ENCODE measurements at regions not wholly inside any gene's neighbourhood (a gene's known extent, or its start where the extent isn't known, plus 50 kb on each side); places are given as distances from the start of the nearest gene placed in this dataset.
"Not testable (repeated sequence)": the region's sequence is repeated elsewhere in the genome, so short reads cannot be mapped to it uniquely, and the experiment has no call there.

DNA sequence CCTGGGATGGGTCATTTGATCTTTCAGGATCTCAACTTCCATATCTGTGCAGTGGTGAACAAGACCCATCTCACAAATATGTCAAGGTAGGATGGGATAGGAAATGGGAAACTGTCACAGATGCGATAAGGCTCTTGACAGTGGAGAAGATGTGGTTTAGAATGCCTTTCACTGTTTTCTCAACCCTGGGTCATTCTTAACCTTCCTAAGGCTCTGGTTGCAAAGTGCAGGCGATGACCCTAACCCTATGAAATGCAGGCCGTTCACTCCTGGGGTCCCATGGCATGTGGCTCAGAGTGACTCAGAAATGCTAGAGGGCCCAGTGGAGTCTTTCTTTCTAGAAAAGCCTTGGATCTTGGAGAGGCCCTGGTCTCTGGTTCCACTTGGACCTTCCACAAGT is 61.7 kb downstream of the FOXA2 start:
- no peaks in the 10 kb centered on the region for H3K4me1 ChIP-seq (ENCODE audit: insufficient read depth, low read length)
- H3K27ac ChIP-seq (ENCODE audit: low read depth, low read length) = no peak overlapping the region
- peaks cover 0 to 2% (median 0%) of the 10 kb centered on the region in 3 donors for H3K36me3 Mint-ChIP-seq
- H3K4me3 Mint-ChIP-seq = no peak overlapping the region
- ChIA-PET POLR2A (no interaction called here), CTCF (no interaction called here)
- no peaks in the 10 kb centered on the region for H3K4me1 Mint-ChIP-seq
- no peak overlapping the region for H3K27ac Mint-ChIP-seq
- H3K36me3 ChIP-seq (ENCODE audit: insufficient read depth, low read length) = no peaks in the 10 kb centered on the region
- peaks cover 0 to 14% (median 5%) of the 10 kb centered on the region in 5 donors for H3K9me3 Mint-ChIP-seq
- H3K9me3 ChIP-seq (ENCODE audit: low read length) = no peaks in the 10 kb centered on the region
- H3K4me3 ChIP-seq (ENCODE audit: low read length) = no peak overlapping the region
- DNase-seq = no peak
- no peaks in the 10 kb centered on the region for H3K27me3 ChIP-seq (ENCODE audit: insufficient read depth, low read length, poor library complexity, severe bottlenecking)
- peaks cover 0 to 2% of the 10 kb centered on the region in 2 donors for H3K27me3 Mint-ChIP-seq

DNA sequence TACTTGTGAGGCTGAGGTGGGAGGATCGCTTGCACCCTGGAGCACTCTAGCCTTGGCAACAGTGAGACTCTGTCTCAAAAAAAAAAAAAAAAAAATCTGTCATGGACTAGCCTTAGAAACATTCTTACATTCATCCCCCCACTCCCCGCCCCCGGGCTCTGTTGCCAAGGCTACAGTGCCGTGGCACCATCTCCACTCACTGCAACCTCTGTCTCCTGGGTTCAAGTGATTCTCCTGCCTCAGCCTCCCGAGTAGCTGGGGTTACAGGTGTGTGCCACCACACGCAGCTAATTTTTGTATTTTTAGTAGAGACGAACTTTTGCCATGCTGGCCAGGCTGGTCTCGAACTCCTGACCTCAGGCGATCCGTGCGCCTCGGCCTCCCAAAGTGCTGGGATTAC is 62.4 kb downstream of the FOXA2 start:
- H3K4me1 ChIP-seq (ENCODE audit: insufficient read depth, low read length); POLR2A ChIA-PET; H3K4me3 ChIP-seq (ENCODE audit: low read length); DNase-seq; H3K27me3 ChIP-seq (ENCODE audit: insufficient read depth, low read length, poor library complexity, severe bottlenecking); CTCF ChIA-PET; H3K27me3 Mint-ChIP-seq; H3K36me3 ChIP-seq (ENCODE audit: insufficient read depth, low read length); H3K9me3 ChIP-seq (ENCODE audit: low read length); H3K4me1 Mint-ChIP-seq; H3K36me3 Mint-ChIP-seq; H3K27ac ChIP-seq (ENCODE audit: low read depth, low read length); H3K4me3 Mint-ChIP-seq; H3K27ac Mint-ChIP-seq: not testable (repeated sequence)
- peaks cover 0 to 14% (median 5%) of the 10 kb centered on the region in 5 donors for H3K9me3 Mint-ChIP-seq

DNA sequence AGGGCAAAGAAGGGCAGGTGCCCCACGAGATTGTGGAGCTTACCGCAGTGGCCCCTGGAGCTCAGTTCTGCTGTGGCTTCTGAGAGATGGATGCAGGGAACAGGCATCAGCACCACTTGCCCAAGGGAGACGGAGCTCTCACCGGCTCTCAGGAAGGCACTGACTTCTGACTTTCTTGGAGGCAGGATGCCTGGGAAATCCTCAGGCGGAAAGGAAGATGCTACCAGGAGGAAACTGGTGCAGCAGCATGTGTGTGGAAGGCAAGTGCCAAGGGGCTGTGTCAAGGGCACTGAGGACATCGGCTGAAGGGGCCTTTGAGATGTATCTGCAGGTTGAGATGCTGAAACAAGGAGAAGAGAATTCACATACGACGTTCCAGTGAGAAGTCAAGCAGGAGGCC is 64.0 kb downstream of the FOXA2 start:
- Histone ChIP-seq H3K4me3 (ENCODE audit: low read length) (no peak overlapping the region), H3K4me1 (ENCODE audit: insufficient read depth, low read length) (no peaks in the 10 kb centered on the region), H3K36me3 (ENCODE audit: insufficient read depth, low read length) (no peaks in the 10 kb centered on the region), H3K27me3 (ENCODE audit: insufficient read depth, low read length, poor library complexity, severe bottlenecking) (no peaks in the 10 kb centered on the region), H3K9me3 (ENCODE audit: low read length) (no peaks in the 10 kb centered on the region), H3K27ac (ENCODE audit: low read depth, low read length) (no peak overlapping the region)
- Mint-ChIP-seq H3K9me3 (peaks cover 0 to 14% (median 5%) of the 10 kb centered on the region in 5 donors), H3K36me3 (peaks cover 0 to 2% (median 0%) of the 10 kb centered on the region in 3 donors), H3K4me1 (no peaks in the 10 kb centered on the region), H3K4me3 (no peak overlapping the region), H3K27me3 (no peaks in the 10 kb centered on the region), H3K27ac (no peak overlapping the region)
- ChIA-PET POLR2A (no interaction called here), CTCF (no interaction called here)
- no peak for DNase-seq

DNA sequence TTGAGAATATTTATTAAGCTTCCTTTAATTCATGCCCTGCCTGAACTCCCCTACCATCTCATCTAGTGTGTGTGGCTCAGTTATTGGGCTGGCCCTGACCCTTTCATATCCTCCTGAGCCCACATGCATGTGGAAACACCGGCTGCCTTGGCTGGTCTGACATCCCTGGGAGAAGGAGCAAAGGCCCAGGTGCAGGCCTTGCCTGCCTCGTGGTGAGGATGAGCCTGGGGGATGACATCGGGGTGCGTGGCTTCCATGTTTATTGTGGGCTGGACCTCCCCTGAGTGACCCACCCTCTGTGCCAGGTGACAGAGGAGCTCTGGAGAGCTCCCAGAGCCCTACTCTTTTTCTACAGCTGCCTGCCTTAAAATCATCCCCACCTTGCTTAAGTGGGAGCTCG is 69.1 kb downstream of the FOXA2 start:
- H3K4me1 ChIP-seq (ENCODE audit: insufficient read depth, low read length) = no peaks in the 10 kb centered on the region
- no peaks in the 10 kb centered on the region for H3K27me3 ChIP-seq (ENCODE audit: insufficient read depth, low read length, poor library complexity, severe bottlenecking)
- Mint-ChIP-seq H3K36me3 (peaks cover 0 to 2% (median 0%) of the 10 kb centered on the region in 3 donors), H3K9me3 (peaks cover 4 to 14% (median 7%) of the 10 kb centered on the region in 5 donors), H3K27ac (no peak overlapping the region), H3K27me3 (no peaks in the 10 kb centered on the region), H3K4me3 (no peak overlapping the region), H3K4me1 (no peaks in the 10 kb centered on the region)
- ChIA-PET CTCF (no interaction called here), POLR2A (no interaction called here)
- no peaks in the 10 kb centered on the region for H3K36me3 ChIP-seq (ENCODE audit: insufficient read depth, low read length)
- no peak overlapping the region for H3K4me3 ChIP-seq (ENCODE audit: low read length)
- H3K27ac ChIP-seq (ENCODE audit: low read depth, low read length) = no peak overlapping the region
- no peaks in the 10 kb centered on the region for H3K9me3 ChIP-seq (ENCODE audit: low read length)
- no peak for DNase-seq

DNA sequence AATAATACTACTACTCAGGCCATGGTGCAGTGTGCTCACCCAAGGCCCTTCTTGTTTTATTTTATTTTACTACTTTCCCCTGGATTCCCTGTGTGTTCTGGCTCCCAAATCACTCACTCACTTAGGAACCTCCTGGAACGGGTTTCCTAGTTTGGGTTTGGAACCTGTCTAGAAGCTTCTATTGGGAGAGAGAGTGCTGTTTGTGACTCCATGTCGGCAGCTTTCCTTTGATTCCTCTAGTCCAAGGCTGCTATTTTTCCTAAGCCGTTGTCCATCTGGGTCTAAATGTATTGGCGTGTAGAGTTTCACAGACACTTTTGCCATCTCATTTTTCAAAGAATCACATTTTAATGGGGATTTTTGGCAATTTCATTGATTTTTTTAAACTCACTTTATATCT is 70.8 kb downstream of the FOXA2 start:
- ChIA-PET POLR2A (no interaction called here), CTCF (no interaction called here)
- Histone ChIP-seq H3K27me3 (ENCODE audit: insufficient read depth, low read length, poor library complexity, severe bottlenecking) (no peaks in the 10 kb centered on the region), H3K4me1 (ENCODE audit: insufficient read depth, low read length) (no peaks in the 10 kb centered on the region), H3K4me3 (ENCODE audit: low read length) (no peak overlapping the region), H3K27ac (ENCODE audit: low read depth, low read length) (no peak overlapping the region), H3K36me3 (ENCODE audit: insufficient read depth, low read length) (no peaks in the 10 kb centered on the region), H3K9me3 (ENCODE audit: low read length) (no peaks in the 10 kb centered on the region)
- Mint-ChIP-seq H3K27ac (no peak overlapping the region), H3K4me1 (no peaks in the 10 kb centered on the region), H3K4me3 (no peak overlapping the region), H3K36me3 (no peaks in the 10 kb centered on the region), H3K9me3 (peaks cover 5 to 16% (median 6%) of the 10 kb centered on the region in 5 donors), H3K27me3 (peaks cover 0 to 1% of the 10 kb centered on the region in 2 donors)
- no peak for DNase-seq

DNA sequence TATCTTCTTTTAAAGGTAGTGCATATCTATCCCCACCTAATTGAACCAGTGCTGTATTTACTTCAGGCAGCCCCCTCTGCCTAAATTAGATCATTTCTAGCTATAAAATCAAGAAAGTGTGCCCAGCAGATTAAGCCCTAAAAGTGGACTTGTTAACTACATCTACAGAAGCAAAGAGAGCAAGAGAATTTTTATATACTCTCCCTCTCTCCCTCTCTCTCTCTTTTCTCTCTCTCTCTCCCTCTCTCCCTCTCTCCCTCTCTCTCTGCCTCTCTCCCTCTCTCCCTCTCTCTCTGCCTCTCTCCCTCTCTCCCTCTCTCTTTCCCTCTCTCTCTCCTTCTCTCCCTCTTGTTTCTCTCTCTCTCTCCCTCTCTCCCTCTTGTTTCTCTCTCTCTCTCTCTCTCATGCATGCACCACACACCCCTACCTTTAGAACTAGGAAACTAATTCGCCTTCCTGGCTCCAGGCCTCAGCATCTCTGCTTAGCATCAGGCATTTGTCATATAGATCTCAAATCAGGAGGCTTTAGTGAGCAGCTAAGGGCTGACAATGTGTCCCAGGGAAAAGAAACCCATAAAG is 71.4 kb downstream of the FOXA2 start:
- Mint-ChIP-seq H3K27me3 (peaks cover 0 to 1% of the 10 kb centered on the region in 2 donors), H3K36me3 (no peaks in the 10 kb centered on the region), H3K9me3 (peaks cover 4 to 12% (median 6%) of the 10 kb centered on the region in 5 donors), H3K4me3 (no peak overlapping the region), H3K27ac (no peak overlapping the region), H3K4me1 (no peaks in the 10 kb centered on the region)
- no peaks in the 10 kb centered on the region for H3K9me3 ChIP-seq (ENCODE audit: low read length)
- H3K4me3 ChIP-seq (ENCODE audit: low read length) = no peak overlapping the region
- no peaks in the 10 kb centered on the region for H3K27me3 ChIP-seq (ENCODE audit: insufficient read depth, low read length, poor library complexity, severe bottlenecking)
- no peak overlapping the region for H3K27ac ChIP-seq (ENCODE audit: low read depth, low read length)
- H3K4me1 ChIP-seq (ENCODE audit: insufficient read depth, low read length) = no peaks in the 10 kb centered on the region
- H3K36me3 ChIP-seq (ENCODE audit: insufficient read depth, low read length) = no peaks in the 10 kb centered on the region
- no peak for DNase-seq
- ChIA-PET POLR2A (no interaction called here), CTCF (no interaction called here)

DNA sequence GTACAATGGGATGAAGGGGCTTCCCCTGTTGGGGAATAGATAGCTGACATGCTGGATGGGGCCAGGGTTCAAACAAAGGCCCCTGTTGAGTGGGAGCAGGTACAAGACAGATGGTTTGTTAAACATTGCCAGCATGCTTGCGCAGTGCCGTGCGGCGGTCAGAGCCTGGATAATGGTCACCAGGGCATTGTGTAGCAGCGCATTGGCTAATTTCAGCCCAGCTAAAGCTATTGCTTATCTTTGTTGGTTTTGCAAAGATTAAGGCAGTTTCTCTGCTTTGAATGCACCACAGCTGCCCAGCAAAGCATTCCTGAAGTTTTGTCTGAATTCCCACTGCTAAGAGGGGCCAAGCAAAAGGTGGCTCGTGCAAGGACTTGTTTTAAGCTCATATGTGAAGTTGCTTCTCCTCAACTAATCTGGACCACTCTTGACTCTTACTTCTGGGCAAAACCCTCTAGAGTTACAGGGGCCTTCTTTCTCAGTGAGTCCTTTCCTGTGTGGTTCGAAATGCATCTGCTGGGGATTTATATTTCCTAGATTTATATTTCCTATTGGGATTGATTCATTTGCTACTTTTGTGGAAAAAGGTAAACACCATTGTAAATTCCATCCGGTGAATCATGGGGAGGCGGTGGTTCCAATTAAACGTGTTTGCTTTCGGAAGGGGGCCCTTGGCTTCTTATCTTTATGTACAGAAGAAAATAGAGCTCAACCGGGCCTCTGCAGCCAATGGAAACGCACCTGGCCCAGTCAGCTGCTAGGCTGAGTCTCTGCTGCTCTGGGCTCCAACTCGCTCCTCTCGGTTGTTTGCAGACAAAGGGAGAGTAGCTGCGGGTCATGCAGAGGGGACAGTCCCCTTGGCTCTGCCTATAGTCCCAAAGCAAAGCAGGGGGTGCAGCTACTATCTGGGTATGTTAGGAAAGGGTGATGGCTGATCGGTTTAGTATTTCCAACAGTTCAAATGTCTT is 72.1 kb downstream of the FOXA2 start:
- ChIA-PET POLR2A (no interaction called here), CTCF (no interaction called here)
- Histone ChIP-seq H3K36me3 (ENCODE audit: insufficient read depth, low read length) (no peaks in the 10 kb centered on the region), H3K4me1 (ENCODE audit: insufficient read depth, low read length) (no peaks in the 10 kb centered on the region), H3K9me3 (ENCODE audit: low read length) (no peaks in the 10 kb centered on the region), H3K27me3 (ENCODE audit: insufficient read depth, low read length, poor library complexity, severe bottlenecking) (no peaks in the 10 kb centered on the region), H3K4me3 (ENCODE audit: low read length) (no peak overlapping the region), H3K27ac (ENCODE audit: low read depth, low read length) (no peak overlapping the region)
- Mint-ChIP-seq H3K27me3 (peaks cover 0 to 1% of the 10 kb centered on the region in 2 donors), H3K4me1 (no peaks in the 10 kb centered on the region), H3K9me3 (peaks cover 4 to 12% (median 6%) of the 10 kb centered on the region in 5 donors), H3K27ac (no peak overlapping the region), H3K4me3 (no peak overlapping the region), H3K36me3 (no peaks in the 10 kb centered on the region)
- no peak for DNase-seq

DNA sequence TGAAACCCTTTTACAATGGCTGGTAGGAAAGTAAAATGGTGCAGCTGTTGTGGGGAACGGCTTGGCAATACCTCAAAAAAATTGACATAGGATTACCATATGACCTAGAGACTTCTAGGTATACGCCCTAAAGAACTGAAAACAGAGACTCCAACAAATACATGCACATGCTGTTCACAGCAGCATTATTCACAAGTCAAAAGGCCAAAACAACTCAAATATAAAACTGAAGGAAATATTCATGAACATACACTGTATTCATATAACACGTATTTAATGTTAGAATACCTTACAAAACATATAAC is 74.6 kb downstream of the FOXA2 start:
- H3K27ac ChIP-seq (ENCODE audit: low read depth, low read length) = no peak overlapping the region
- Mint-ChIP-seq H3K27ac (no peak overlapping the region), H3K9me3 (peaks cover 2 to 12% (median 7%) of the 10 kb centered on the region in 5 donors), H3K4me1 (no peaks in the 10 kb centered on the region), H3K36me3 (no peaks in the 10 kb centered on the region), H3K4me3 (no peak overlapping the region), H3K27me3 (peaks cover 0 to 1% of the 10 kb centered on the region in 2 donors)
- ChIA-PET POLR2A (no interaction called here), CTCF (no interaction called here)
- no peaks in the 10 kb centered on the region for H3K4me1 ChIP-seq (ENCODE audit: insufficient read depth, low read length)
- no peak overlapping the region for H3K4me3 ChIP-seq (ENCODE audit: low read length)
- H3K27me3 ChIP-seq (ENCODE audit: insufficient read depth, low read length, poor library complexity, severe bottlenecking) = no peaks in the 10 kb centered on the region
- no peaks in the 10 kb centered on the region for H3K9me3 ChIP-seq (ENCODE audit: low read length)
- H3K36me3 ChIP-seq (ENCODE audit: insufficient read depth, low read length) = no peaks in the 10 kb centered on the region
- DNase-seq = no peak
